ENCODE measurements at regions not wholly inside any gene's neighbourhood (a gene's known extent, or its start where the extent isn't known, plus 50 kb on each side); places are given as distances from the start of the nearest gene placed in this dataset.
"Not testable (repeated sequence)": the region's sequence is repeated elsewhere in the genome, so short reads cannot be mapped to it uniquely, and the experiment has no call there.

DNA sequence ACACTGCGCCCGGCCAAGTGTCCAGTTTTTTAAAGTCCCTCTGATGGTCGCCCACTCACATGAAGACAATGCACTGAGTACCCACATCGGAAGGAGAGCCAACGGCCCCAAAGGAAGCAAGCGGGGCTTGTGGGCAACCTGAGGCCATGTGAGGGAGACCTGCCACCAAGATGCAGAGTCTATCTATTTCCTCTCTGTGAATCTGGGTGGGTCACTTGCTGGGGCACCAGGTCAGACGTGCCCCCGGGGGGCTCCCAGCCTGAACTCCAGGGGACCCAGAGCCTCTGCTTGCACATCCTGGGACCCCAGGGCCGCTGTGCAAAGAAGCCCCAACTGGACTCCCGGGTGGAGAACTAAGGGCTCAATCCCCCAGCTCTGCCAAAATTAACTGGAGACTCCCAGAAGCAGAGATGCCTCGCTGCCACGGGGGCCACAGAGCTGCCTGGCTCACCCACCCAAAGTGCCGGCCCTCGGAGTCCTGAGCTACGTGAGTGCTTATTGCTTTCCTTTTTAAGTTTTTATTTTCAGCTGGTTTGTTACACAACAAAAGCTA, 106.4 kb downstream of the BRD1 start:
- DNase-seq, result no peak

DNA sequence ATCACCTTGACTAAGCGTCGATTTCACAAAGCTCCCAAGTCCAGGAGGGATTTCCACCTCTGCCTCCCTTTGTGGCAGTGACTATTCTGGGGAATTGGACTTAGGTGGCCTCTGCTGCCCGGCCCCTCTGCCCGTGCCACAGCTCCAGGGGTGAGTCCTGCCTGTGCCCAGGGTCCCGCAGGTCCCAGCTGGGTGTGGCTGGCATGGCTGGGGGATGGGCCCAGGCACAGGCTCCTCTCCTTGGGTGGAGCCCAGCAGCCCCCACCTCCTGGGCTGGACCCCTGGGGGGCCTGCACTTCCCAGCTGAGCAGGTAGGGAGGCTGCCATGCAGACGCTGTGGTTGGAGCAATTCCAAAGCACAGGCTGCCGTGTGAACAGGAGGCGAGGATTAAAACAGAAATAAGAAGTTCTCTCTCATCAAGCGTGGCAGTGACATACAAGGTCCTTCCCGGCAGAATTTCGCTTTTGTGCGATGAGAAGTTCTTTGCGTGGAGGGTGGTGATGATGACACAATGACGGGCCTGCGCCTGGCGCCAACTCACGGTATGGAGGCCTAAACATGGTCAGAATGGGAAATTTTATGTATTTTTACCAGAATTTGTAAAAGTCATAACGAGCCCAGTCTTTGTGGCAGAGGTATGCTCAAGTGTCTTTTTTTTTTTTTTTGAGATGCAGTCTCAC, 107.3 kb downstream of the BRD1 start:
- no peak for DNase-seq

GRCh38 chr22:49719046-49719445, 108.6 kb downstream of the BRD1 start:
- DNase-seq, result no peak

DNA sequence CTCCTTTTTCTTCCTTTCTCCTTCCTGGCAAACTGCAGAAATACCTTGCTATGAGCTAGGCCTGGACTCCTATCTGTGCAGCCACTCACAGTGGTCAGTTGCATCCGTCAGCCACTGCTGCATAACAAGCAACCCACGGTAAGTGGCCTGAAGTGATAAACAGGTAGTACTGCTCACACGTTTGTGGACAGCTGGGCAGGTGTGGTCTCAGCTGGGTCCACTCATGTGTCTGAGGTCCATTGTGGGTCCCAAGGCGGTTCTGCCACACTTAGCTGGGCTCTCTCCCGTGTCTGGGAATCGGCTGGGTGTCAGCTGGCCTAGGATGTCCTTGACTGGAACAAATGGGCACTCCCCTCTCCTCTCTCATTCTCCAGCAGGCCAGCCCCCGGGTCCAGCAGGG, 109.3 kb downstream of the BRD1 start:
- no peak for DNase-seq

GRCh38 chr22:49717322-49717919, 110.3 kb downstream of the BRD1 start:
- DNase-seq, result no peak

DNA sequence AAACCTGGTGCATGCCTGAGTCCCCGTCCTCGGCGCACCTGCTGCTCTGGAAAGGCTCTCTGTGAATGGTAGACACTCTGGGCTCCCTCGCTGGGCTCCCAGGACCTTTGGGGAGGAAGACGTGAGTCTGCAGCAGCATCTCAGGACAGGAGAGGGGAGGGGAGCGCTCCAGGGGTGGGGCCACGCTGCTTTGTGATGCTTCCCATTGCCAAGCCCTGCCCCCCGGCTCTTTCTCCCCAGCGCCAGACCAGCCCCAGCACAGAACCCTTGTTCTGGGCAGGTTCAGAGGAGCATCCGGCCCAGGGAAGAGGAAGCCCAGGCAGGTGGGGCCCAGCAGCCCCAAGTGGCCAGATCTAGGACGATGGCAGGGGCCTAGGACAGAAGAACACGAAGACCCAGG, 111.2 kb downstream of the BRD1 start:
- no peak for DNase-seq

- no peak for DNase-seq
Observed at GRCh38 chr22:49715450-49715849, 112.2 kb downstream of the BRD1 start.

DNA sequence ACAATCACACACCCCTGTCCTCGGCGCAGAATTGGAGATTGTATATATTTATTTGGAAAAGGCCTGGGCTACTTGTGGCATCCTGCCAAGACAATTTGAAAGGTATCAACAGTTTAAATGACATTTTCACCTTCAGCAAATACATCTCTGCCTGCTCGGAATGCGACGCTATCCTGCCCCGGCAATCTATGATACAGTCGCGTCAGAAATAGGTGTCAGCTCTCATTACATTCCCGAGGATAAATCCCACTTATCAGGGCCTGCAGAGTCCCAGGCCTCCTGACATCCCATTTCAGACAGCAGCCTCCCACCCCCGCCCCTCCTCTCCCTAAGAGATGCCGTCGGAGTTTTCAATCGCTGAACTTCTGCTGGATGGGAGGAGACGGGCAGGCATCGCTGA, 114.7 kb downstream of the BRD1 start:
- DNase-seq, result no peak

GRCh38 chr22:49712195-49712791, 115.4 kb downstream of the BRD1 start:
- no peak for DNase-seq

DNA sequence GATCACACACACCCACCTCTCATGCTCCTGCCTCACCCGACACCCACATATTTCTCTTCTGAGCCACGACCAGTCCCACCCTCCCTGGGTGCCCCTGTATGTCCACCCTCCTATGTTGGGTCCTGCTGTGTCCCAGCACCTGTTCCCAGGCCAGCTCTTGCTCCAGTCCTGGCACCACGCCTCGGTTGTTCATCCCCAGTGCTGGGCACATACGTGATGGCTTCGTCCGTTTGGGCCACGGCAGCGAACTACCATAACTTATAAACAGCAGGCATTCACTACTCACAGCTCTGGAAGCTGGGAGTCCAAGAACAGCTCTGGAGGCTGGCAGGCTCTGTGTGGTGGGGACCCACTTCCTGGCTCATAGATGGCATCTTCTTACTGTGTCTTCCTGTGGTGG, 116.9 kb downstream of the BRD1 start:
- DNase-seq, result no peak

- DNase-seq, result no peak
Observed at GRCh38 chr22:49709464-49709863, 118.2 kb downstream of the BRD1 start.

- DNase-seq, result no peak
Observed at GRCh38 chr22:49705972-49706352, 121.7 kb downstream of the BRD1 start.

DNA sequence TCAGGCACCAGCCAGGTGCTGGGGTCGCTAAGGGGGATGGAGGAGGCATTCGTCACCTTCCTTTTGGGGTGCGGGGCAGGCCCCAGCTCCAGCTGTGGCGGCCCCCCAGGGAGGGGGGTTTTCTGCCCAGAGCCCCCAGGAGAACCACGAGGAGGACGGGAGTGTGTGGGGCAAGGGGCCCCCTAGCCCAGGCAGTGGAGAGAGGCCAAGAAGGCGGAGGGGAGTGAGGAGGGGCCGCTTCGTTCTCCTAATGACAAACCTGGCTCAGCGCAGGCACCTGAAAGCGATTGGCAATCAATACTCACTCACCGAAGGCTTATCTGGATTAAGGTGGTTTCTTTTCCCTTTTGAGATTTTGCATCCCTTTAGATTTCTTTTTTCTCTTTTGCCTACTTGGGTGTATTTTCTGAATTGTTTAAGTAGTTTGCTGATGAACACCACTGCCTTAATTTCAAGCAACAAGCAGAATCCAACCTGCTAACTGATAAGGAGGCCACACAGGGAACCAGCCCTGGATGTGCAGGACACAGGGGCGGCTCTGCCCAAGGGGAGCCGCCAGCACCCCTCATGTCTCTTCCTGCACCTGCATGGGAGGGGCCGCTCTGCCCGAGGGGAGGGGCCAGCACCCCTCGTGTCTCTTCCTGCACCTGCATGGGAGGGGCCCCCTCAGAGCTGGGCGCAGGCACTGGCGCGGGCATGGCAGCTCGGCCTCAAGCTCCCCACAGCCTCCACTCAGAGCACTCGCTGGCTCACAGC, 122.3 kb downstream of the BRD1 start:
- no peak for DNase-seq

DNA sequence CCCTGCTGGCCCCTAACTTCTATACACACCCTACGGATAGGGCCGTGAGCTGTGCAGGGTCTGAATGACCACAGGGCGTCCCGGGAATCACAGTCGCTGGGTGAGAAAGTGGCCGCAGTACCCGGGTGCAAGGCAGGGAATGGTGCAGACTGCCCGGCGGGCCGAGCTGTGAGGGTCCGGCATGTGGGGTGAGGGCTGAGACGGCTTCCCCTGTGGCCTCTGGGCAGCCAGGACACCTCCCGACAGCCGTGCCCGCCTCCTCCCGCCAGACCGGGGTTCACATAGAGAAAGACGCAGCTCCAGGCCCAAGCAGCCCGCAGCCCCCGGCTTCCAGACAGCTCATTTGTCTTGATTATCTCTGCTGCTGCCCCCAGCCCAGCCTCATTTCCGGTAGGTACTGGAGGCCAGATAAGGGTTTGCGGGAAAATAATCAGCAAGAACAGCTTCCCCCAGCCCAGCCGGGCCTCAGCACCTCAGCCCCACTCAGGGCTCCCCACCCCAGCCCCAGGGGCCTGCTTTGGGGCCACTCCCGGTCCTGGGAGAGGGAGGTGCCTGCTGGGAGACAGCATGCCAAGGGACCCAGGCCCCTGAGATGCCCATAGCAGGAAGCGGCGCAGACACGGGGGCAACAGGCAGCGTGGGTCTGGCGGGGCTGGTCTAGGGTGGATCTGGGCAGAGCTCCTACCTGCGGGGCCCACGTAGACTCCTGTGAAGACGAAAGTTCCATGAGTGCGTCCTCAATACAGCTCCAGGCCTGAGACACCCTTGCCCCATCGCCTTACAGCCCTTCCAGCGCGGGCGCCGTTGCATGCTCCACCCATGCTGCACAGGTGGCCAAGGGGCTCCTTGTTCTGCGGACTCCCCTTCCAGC, 123.1 kb downstream of the BRD1 start:
- no peak for DNase-seq

DNA sequence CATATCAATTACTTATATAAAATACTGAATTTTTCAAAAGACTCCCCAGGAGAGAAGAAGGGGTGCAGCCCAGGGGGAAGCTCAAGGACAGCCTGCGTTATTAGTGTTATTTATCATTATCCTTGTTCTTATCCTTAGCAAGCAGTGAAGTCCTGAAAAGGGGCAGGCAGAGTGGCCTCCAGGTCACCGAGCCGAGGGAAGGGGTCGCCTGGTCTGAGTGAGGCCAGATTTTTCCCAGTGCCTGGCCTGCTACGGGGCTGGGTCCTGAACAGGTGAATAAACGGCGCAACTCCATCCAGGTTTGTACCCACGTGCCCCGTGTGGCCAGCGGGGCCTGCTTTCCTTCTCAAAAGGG, 123.7 kb downstream of the BRD1 start:
- DNase-seq, result no peak

DNA sequence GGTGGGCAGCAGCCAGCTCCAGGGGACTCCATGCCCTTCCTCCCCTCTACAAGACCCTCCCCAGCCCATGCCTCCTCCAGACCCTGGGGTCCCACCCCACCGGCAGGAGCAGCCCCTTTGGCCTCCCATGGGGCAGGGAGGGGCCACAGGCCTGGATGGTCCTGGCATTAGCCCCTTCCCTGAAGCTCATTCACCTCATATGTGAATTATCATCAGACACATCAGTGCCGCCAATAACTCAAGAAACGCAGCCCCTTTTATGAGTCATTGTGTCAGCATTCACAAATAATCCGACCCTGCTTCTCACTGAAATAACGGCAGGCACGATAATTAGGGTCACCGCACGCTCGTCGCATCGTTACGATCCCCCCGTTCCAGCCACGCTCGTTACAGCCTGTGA, 124.2 kb downstream of the BRD1 start:
- no peak for DNase-seq

GRCh38 chr22:49702068-49702397, 125.6 kb downstream of the BRD1 start:
- DNase-seq, result no peak

DNA sequence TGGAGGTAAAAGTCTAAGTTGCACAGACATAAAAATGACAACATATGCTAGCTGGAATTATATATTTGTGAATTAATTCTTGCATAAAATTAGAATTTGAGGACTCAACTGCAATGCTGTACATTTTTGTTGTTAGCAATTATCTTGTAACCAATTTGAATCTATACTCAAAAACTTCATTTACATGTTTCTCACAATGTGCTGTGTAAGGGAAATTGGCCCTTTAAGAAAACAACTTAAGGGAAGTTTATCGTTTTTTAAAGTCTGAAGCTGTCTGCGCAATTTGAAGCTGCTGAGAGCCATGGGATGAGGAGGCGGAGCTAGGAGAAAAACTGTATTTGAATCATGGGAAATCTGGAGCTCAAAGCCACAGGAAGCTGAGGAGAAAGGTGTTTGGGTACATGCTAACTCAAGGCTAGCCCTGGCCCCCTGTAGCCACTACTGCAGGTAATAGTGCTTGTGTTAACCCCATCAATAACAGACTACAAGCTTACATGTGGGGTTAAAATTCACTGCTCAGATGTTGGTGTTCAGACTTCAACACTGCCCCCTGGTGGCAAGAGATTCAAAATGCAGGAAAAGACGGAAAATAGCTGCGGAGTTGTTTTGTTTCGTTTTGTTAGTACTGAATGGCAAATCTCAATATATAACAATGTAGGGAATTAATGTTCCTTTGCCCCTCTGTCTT, 126.1 kb downstream of the BRD1 start:
- no peak for DNase-seq

GRCh38 chr22:49699928-49700498, 127.7 kb downstream of the BRD1 start:
- no peak for DNase-seq

GRCh38 chr22:49699476-49699875, 128.2 kb downstream of the BRD1 start:
- DNase-seq, result no peak

DNA sequence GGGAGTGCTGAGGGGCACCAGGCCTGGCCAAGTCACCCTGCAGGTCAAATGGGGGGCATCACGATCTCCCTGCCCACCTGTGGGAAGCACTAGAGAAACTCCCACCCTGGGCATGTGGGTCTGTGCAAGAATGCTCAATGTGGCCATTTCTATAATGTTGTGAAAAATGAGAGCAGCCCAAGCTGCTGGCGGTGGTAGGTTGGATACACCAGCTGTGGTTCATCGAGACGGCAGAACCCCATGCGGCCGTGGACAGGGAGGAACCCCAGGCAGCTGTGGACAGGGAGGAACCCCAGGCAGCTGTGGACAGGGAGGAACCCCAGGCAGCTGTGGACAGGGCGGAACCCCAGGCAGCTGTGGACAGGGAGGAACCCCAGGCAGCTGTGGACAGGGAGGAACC, 129.1 kb downstream of the BRD1 start:
- DNase-seq, result not testable (repeated sequence)

DNA sequence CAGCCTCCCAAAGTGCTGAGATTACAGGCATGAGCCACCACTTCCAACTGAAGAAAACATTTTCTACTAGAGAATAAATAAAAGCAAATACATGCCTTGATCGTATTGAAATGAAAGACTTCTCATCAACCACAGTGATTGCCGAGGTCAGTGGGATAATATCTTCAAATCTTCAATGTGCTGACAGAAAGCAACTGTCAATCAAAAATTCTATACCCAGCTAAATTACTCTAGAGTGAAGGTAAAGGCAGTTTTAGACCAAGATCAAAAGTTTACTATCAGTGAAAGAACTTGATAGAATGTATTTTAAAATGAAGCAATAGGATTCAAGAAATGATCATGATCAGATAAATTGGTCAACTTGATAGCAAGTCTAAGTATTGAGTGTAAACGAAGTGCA, 130.6 kb downstream of the BRD1 start:
- DNase-seq, result no peak
